HG03108 (cell line): ENCODE measurements at regions not wholly inside any gene's neighbourhood (a gene's known extent, or its start where the extent isn't known, plus 50 kb on each side); places are given as distances from the start of the nearest gene placed in this dataset.

Experiments
- ATAC-seq: cut with Tn5 transposase; IDR thresholded peaks from one replicate; pipeline ENCODE4 v1.9.1; 2021; ENCODE audit warnings: moderate library complexity; ENCODE audit not compliant: unreplicated experiment

DNA sequence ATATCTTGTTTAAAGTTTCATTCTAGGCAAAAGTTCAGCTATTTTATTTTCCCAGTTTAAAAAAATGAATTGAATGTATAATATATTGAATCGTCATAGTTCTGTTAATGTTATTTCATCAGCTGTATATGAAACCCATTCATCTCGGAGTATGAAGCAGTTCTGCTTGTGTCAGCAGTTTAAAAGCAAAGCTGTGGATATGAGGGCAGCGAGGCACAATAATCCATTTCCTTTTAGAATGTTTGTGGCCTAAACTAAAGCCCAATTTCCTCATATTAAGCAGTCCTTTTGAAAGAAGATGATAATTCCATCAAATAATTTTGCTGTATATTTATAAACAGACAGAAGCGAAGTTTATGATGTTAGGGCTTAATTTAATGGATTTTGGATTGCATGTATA, 300.1 kb downstream of the SAMD5 start:
- no peak for ATAC-seq

DNA sequence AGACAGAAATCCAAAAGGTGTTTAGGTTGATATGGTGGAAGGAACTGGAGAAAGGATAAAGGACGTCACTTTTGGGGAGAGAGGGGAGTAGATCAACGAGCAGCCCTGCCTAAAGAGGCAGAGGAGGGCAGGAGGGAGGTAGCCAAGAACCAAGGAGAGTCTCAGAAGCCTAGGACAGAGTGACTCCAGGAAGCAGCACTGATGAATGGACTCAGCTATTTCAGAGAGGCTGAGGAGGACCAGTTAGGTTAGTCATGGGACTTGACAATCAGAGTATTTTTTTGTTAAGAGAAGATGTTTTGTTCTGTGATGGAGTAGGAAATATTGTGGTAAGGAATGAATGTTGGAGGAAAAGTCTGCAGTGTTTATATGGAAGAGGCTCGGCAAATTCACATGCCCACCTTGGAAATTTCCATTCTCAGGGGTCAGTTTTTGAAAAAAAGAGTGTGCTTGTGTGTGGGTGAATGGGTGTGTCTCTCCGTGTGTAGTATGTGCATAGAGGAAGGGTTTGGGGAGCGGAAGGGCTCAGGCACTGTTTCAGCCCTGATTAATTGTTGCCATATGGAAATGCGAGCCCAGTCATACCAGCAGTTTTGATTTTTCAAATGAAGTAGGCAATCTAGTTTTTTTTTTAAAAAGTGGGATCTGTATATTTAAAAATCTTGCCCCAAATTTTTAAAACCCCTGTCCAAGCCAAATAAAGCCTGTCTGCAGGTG, 303.6 kb downstream of the SAMD5 start:
- no peak for ATAC-seq

GRCh38 chr6:147817042-147817689, 308.7 kb downstream of the SAMD5 start:
- ATAC-seq, result no peak

- no peak for ATAC-seq
Observed at GRCh38 chr6:147820520-147820919, 312.0 kb downstream of the SAMD5 start.

GRCh38 chr6:147821295-147821897, 312.9 kb downstream of the SAMD5 start:
- ATAC-seq, result no peak

DNA sequence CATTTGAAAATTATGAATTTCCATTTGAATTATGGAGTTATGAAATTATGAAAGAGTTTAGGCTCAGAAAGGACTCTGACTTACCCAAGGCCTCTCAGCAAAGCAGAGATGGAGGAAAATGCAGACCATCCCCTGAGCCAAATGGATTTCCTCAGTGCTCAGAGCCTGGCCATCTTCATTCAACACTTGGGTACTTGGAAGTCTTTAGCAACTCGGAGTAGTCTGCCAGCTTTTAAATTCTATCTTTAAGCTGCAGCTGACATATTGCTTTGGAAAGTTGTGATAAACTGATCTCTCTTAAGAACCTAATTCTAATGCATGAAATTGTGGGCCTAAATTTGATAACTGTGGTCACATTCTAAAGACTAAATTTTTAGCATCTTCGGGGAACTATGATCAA, 315.4 kb downstream of the SAMD5 start:
- no peak for ATAC-seq

GRCh38 chr6:147825848-147826247, 317.4 kb downstream of the SAMD5 start:
- ATAC-seq, result no peak

DNA sequence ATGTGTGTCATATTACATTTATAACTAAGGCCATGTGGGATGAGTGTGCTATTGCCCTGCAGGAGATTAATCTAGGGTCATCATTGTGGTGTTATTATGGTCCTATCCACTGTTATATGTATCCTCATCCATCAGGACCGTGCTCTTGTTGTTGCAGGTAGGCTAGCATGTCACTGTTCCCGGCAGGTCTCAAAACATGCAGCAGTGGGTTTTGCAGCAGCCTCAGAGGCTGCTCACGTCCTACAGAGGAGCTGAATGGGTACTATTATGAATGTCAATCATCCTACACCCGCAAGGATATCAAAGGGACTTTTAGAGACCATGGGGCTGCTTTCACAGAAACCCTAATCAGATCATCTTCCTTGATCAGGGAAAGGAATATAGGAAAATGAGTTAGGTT, 318.2 kb downstream of the SAMD5 start:
- ATAC-seq, result no peak

DNA sequence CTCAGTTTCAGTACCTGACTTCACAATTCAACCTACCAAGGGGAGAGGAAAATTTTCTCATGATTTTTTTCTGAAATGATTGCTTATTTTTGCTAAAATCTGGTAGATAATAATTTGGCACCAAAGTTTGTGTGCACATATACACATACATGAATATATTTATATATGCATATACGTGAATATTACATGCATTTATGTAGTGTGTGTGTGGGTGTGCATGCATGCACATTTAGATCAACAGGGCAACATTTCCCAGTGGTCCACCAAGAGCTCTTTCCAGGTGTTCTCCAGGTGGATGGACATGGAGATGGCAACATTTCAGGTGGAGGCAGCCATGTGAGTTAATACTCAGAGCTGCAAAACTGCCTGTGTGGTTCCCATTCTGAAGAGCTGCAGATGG, 320.9 kb downstream of the SAMD5 start:
- ATAC-seq, result no peak

GRCh38 chr6:147829835-147830234, 321.3 kb downstream of the SAMD5 start:
- ATAC-seq, result no peak

DNA sequence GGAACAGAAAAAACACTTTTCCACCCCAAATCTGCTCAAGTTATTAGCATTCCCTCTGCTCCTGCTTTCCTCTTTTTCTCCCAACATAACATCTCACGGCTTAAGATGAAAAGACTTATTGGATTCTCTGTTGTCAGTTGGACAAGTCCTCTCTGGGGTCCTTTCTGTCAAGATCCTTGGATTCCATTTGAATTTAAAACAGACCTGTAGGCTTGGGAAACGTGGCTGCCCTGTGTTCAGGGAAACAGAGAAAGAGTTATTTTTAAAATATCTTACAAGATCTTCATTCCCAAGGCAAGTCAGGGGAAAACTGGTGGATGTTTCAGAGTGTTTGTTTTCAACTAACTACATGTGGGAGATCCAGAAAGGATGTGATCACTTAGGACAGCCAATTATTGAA, 322.9 kb downstream of the SAMD5 start:
- no peak for ATAC-seq

GRCh38 chr6:147833607-147834006, 325.1 kb downstream of the SAMD5 start:
- ATAC-seq, result no peak

- no peak for ATAC-seq
Observed at GRCh38 chr6:147834084-147834776, 325.7 kb downstream of the SAMD5 start.

GRCh38 chr6:147837540-147837939, 329.1 kb downstream of the SAMD5 start:
- ATAC-seq, result no peak

DNA sequence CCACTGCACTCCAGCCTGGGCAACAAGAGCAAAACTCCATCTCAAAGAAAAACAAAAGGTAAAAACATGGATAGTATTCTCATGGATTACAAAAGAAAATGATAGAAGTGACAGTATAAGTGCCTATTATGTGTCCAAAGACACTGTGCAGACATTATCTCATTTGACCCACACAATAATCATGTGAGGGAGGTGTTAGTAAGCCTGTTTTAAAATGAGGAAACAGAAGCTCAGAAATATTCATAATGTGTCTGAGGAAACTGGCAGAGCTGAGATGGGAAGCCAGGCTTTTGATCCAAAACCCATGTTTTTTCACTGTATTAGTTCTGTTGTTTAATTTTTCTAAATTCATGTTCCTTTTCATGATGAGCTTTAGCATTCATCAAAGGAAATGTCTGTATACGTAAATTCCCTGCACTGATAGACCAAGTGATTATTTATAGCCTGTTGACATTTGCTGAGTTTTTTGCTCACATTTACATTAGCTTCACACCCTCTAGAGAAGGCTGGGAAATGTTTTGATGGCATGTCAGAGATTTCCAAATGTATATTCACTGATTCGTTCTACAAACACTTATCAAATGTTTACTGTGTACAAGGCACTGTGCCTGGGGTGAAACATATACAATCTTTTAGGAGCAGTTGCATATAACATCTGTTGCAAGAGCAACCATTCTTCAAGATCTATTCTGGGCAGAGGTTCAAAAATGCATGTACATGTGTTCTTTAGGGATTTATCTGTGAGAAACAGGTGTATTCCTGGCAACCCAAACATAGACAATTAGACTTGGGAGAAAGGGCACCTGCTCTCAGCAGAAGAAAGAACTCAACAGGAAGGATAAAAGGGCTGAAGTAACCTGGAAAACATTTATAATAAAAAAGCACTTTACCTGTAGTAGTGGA, 331.5 kb downstream of the SAMD5 start:
- ATAC-seq, result no peak

DNA sequence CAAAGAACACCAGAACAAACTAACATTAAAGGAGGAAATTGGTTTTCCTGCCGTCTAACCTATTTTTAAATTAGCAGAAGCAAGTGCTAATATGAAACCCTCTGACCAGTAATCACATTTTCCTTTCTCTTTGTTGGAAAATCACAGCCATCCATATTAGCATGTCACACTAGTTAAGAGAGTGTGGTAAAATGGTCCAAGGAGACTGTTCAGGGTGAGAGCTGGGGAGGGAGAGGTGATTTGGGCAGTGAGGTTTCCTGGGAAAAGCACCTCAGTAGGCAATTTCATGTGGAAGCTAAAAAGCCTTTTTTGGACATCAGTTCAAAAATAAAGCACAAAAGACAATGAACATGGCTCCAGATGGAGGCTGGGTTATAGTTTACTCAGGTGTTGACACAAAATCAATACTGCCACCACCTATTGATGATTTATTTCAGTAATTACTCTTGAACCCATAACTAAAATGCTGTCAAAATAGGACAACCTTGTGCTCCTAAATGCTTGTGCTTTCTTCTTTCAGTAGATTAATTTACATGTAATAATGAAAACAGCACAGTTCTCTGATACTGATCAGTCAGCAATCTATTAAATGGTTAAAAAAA, 333.2 kb downstream of the SAMD5 start:
- no peak for ATAC-seq

DNA sequence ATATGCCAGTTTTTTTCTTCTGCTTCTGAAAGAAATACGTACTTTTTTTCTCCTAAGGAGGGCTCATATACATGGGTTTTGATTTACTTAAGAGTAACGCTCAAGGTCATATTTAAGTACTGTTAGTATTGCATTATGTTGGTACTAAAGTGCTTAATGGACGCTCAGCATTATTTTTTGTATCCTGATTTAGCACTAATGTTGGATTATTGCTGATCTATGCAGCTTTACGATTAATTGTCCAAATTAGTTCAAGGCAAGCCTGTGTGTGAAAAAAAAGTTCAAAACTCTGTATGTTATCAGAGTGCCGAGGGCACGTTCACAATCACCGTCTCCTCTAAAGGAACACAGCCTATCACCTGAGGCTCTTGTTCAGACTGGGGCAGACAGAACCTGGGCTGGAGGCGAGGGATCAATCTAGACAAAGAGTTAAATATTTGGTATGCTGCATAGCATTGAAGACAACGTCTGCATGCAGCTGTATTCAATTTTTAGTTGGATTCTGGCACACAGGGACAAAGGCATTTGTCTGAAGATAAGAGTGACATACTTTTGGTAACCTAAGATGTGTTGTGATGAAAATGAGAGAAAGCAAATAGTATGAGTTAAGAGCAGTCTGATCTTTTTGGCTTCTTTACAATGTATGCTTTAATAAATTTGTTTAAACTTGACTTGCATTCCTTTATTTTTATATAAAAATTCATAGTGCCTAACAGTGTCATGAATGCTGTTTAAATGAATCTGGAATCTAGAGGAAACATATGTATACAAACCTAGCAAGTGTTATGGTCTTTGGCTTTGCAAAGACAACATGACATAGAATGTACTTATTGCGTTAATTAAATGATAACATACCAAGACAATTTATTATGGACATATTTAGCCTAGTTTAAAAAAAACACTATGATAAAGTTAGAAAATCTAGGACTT, 341.2 kb downstream of the SAMD5 start:
- no peak for ATAC-seq

- no peak for ATAC-seq
Observed at GRCh38 chr6:147852772-147853171, 344.3 kb downstream of the SAMD5 start.

DNA sequence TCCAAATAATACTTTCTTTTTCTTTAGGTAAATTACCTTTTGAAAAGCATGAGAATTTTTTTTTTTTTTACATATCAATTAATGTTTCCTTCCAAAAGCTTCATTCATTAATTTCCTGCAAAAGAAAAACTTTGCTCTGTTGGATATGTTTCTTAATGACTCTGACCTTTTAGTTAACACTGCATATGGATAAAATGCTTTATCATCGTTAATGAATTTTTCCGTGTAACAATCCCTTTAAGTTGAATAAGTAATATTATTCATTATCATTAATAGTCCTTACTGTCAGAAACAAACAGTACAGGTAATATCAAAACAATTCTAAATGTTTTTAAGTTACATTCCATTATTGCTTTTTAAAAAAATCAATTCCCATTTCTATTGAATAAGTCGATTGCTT, 345.1 kb downstream of the SAMD5 start:
- ATAC-seq, result no peak
